ENCODE measurements at regions not wholly inside any gene's neighbourhood (a gene's known extent, or its start where the extent isn't known, plus 50 kb on each side); places are given as distances from the start of the nearest gene placed in this dataset.

GRCh38 chr3:95886616-95887015, 927.8 kb upstream of the EPHA6 start:
- DNase-seq, result no peak

- DNase-seq, result no peak
Observed at GRCh38 chr3:95887114-95887513, 927.3 kb upstream of the EPHA6 start.

GRCh38 chr3:95894820-95895219, 919.6 kb upstream of the EPHA6 start:
- no peak for DNase-seq

GRCh38 chr3:95899494-95899893, 914.9 kb upstream of the EPHA6 start:
- DNase-seq, result no peak

GRCh38 chr3:95899911-95900310, 914.5 kb upstream of the EPHA6 start:
- DNase-seq, result no peak

- DNase-seq, result no peak
Observed at GRCh38 chr3:95901948-95902347, 912.4 kb upstream of the EPHA6 start.

- DNase-seq, result no peak
Observed at GRCh38 chr3:95905182-95905581, 909.2 kb upstream of the EPHA6 start.

- no peak for DNase-seq
Observed at GRCh38 chr3:95911767-95912166, 902.6 kb upstream of the EPHA6 start.

GRCh38 chr3:95923496-95924210, 890.7 kb upstream of the EPHA6 start:
- peak; percentile 12 for DNase-seq

GRCh38 chr3:95926904-95927501, 887.4 kb upstream of the EPHA6 start:
- DNase-seq, result no peak

- no peak for DNase-seq
Observed at GRCh38 chr3:95934181-95934580, 880.2 kb upstream of the EPHA6 start.

GRCh38 chr3:95939235-95939809, 875.1 kb upstream of the EPHA6 start:
- no peak for DNase-seq

GRCh38 chr3:95965704-95966336, 848.6 kb upstream of the EPHA6 start:
- no peak for DNase-seq

- DNase-seq, result no peak
Observed at GRCh38 chr3:95971573-95971972, 842.8 kb upstream of the EPHA6 start.

- DNase-seq, result no peak
Observed at GRCh38 chr3:95994338-95994737, 820.1 kb upstream of the EPHA6 start.

- DNase-seq, result no peak
Observed at GRCh38 chr3:96000966-96001365, 813.4 kb upstream of the EPHA6 start.

- no peak for DNase-seq
Observed at GRCh38 chr3:96007650-96008195, 806.7 kb upstream of the EPHA6 start.

- DNase-seq, result no peak
Observed at GRCh38 chr3:96012939-96013338, 801.5 kb upstream of the EPHA6 start.

- DNase-seq, result no peak
Observed at GRCh38 chr3:96017556-96017955, 796.8 kb upstream of the EPHA6 start.

- no peak for DNase-seq
Observed at GRCh38 chr3:96022676-96023075, 791.7 kb upstream of the EPHA6 start.

- DNase-seq, result no peak
Observed at GRCh38 chr3:96027718-96028117, 786.7 kb upstream of the EPHA6 start.

- no peak for DNase-seq
Observed at GRCh38 chr3:96039632-96040031, 774.8 kb upstream of the EPHA6 start.

GRCh38 chr3:96059301-96059700, 755.1 kb upstream of the EPHA6 start:
- DNase-seq, result no peak

GRCh38 chr3:96069065-96069464, 745.3 kb upstream of the EPHA6 start:
- no peak for DNase-seq

Measured in NCI-H82 (cell line).